GM21381 (cell line): ENCODE measurements at regions not wholly inside any gene's neighbourhood (a gene's known extent, or its start where the extent isn't known, plus 50 kb on each side); places are given as distances from the start of the nearest gene placed in this dataset.

Experiments used
- ATAC-seq: cut with Tn5 transposase; IDR thresholded peaks from one replicate; pipeline ENCODE4 v1.9.1; 2021; ENCODE audit warnings: mild to moderate bottlenecking, moderate library complexity; ENCODE audit not compliant: unreplicated experiment

DNA sequence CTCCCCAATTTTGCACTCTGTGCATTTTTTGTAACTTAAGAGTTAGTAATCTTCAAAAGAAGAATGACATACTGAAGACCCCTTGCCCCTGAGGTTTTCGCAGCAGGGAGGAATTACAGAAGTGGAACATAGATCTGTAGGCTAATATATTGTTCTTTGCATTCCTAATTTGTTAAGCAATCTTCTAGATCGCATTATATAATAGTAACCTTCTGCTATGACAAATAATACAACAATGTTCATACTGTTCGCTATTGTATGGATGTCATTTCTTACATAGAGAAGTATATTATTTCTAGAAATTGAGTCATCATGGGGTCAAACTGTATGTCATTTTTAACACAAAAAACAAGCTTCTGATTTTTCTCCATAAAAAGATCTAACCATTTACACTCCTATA is 95.8 kb upstream of the TGFBR2 start:
- no peak for ATAC-seq

DNA sequence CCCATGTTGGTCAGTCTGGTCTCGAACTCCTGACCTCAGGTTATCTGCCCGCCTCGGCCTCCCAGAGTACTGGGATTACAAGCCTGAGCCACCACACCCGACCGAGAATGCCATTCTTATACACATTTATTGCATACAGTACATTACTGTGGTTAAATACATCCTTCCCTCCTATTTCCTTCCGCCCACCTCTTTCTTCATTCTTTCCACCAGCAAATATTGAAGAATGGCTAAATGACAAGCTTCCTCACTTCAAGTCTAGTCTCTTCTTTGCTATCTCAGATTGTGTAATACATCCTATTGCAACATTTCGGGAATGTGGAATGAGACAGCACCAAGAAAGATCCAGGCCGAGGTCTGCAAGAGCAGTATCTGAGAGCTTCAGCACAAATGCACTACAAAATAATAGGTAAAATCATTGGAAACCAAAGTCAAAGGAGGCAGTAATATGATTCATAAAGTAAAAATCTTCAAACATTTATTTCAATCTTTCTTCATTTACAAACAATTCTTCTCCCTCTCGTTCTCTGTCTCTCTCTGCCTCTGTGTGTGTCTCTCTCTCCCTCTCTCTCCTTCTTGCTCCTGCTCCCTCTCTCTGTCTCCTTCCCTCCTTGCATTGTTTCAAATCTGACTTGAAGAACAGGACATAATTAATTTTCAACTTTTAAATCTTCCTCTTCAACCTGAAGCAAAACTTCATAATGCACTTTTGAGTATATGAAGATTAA is 94.7 kb upstream of the TGFBR2 start:
- ATAC-seq, result no peak

DNA sequence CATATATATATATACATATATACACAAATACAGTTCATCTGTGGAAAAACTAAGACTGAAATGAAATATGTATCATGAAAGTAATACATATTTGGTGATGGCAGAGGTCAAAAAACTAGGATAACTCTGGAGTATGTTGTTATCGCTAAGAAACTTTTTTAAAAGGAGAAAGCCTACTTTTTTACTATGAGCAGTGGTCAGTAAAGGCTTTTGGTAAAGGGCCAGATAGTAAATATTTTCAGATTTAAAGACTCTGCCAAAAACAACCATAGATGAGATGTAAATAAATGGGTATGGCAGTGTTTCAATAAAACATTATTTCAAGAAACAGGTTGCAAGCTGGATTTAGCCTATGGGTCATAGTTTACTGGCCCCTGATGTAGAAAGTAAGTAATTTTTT is 93.8 kb upstream of the TGFBR2 start:
- no peak for ATAC-seq

DNA sequence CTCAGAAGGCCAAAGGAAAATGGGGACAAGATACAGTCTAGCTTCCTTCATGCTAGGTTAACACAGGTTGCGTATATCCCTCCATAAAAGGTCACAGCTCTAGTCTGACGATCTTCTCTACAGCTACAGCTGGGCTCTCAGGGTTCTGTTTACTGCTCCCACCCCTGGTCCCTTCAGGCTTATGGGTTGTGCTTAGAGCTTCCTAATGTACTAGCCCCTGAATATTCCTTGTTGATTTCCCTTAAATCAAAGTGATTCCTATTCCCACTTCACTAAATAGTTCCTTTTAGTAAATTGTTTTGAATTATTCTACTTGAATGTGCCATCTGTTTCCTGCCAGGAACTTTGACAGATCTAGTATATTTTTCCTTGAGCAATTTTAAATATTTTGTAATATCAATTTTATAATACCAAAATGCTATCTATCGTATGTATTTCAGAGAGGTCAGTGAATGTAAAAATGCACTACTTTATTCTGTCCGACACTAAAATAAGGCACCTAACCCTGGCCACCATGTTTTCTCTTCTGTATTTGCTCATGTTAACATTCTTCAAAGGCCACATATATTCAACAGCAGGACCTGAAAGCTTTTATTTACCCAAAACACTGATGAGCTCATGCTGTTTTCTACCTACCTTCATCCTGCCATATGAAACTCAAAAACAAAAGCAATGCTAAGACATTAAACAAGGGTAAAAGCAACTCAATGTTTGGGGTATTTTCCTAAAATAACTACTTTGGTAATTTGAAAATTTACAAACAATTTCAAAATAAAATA is 92.8 kb upstream of the TGFBR2 start:
- ATAC-seq, result no peak

DNA sequence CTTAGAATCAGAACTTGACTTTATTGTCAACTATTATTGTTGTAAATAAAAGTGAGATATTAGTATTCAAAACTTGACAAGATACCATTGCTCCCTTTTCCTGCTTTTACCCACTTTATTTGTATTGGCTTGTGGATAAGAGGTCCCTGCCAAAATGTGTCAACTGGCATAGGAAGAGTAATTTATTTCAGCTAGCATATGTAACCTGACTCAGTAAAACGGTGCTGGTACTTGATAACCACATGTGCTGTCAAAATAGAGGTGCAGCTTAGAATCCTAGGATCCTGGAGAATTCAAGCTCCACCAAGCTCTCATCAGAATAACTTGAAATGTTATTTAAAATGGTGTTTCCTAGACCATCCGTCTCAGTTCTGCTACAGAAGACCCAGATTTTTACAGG is 90.2 kb upstream of the TGFBR2 start:
- ATAC-seq, result no peak

DNA sequence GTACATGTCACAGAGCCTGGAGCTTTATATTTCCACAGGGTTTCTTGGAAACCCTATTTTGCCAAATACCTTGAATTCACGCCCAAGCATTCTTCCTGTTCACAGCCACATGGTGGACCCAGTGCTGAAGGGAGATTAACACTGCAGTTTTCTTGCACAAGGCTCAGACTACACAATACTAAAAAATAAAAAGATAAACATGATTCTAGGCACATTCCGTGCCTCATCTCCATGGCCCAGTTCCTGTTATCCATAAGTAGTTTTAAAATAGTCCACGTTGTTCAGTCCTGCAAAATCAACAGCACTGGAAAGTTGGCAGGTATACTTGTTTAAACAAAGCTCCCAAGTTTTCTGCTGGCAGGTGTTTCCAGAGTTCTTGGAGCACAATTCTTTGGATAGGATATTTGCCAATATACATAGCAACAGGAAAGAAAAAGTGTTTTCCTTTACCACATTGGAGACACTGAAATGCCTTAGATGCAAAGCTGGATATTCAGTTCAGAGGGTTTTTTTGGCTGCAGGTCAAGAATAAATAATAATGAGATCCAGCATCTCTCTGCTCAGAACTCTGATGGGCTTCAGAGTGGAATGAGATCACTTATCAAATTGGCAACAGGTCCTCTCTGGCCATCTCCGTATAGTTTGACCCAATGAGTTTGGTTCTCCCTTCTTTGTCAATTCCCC is 88.1 kb upstream of the TGFBR2 start:
- ATAC-seq, result no peak

DNA sequence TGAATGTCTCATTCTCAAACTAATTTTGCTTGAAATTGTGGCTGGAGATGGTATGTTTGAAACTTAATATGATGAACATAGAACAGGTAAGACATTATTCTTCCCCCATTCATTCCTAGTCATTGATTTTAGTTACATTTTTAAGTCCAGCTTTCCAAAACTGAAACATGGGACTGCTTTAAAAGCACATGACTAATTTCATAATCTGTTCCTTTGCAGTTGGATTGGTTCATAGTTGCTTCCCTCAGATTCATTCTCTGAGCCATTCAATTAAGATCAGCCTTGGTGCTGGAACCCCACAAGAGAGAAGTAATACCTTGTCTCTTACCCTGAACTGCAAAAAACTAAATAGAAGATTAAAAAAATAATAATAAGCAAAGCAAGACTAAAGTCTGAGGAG is 87.5 kb upstream of the TGFBR2 start:
- no peak for ATAC-seq

DNA sequence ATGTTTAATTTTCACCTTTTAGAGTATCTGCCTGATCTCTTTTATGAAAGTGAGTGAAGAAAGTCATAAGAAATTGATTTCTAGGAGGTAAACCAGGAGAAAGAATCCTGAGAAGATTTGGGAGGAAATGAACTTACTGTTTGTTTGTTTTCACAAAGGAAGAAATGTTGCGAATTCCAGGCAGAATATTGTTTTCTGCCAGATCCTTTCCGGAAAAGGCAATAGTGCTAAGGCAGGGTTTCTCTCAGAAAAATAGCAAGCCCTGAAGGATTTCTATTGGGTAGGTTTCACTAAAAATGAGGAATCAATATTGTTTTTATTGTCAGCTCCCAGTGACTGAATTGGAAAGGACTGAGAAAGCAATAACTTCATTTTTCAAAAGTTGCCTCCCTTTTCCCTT is 85.7 kb upstream of the TGFBR2 start:
- no peak for ATAC-seq

DNA sequence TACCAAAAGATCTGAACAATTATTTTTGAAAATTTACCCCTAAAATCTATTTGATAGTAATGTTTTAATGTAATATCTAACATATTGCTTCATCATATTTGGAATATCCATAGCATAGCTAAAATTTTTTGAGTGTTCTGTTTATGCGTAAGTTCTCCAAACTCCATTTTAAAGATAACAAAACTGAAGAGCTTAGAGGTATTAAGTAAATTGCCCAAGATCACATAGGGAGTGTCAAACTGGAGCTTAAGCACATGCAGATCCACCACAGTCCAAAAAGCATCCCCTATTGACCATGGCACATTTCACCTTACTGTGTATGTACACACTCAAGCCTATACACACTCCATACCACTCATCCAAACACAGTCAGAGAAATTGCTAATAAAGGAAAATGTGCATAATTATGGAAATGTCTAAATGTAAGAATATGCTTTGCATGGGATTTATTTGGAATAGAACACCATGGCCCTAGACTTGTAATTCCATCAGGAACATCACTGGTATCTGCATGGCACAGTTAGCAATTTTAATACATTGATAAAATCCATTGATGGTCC is 85.2 kb upstream of the TGFBR2 start:
- no peak for ATAC-seq

DNA sequence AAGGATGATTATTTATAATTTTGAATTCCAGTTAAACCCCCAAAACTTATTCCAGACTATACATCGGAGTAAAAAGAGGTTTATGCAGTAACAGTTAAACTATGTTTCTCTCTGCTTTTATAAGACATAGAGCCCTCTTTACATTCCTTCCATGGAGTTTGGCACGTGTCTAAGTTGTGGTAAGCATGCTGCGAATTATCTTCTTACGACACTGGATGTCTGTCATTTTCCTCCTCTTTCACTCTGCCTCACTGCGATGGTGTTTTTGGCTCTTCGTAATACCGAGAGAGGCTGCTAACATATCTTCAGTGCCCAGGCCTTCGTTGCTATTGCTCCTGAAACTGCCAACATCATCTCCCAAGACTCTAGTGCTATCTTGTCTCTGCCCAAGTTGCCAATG is 83.9 kb upstream of the TGFBR2 start:
- ATAC-seq, result no peak

DNA sequence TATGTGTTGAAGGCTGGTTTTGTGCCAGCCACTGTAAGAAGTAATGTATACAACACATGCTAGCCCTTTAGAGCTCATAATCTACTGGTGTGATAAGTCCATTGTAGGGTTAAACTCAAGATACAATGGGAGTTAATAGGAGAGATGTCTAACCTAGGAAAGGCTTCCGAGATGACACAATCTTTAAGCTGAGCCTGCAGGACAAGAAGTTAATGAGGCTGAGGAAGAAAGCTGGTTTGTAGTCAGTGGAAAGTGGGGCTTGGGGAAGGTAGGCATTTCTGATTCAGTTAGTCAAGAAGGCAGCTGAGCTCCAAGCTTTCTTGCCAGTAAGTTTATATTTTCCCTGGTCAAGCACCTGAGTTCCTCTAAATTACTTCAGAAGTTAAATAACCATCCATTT is 83.0 kb upstream of the TGFBR2 start:
- no peak for ATAC-seq

DNA sequence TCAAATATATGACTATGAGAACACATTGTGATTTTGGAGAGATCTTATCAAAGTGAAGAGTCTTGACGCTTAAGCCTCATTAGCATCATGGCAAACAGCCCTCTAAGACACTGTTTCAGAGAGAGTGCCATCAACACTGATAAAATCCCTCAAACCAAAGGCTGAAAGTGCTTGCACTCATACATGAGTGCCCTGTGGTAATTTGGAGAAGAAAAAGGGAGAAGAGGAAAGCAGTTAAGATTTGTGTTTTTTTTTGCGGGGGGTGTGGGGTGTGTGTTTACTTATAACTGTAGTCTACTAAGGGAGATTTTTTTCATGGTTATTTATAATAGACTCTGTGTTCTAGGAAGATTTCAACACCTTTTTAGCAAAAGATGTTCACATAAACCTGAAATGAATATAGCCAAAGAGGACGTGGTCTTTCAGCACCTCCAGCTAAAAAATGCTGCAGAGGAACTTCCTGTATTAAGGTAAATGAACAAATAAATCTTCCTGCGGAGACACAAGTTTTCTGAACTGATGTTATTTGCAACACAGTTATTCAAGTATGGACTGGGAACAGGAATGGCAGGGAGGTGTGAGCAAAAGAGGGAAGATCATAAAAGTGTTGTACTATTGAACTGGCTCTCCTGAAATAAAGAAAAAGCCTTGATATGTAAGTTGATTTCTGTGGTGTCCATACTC is 81.9 kb upstream of the TGFBR2 start:
- ATAC-seq, result no peak

DNA sequence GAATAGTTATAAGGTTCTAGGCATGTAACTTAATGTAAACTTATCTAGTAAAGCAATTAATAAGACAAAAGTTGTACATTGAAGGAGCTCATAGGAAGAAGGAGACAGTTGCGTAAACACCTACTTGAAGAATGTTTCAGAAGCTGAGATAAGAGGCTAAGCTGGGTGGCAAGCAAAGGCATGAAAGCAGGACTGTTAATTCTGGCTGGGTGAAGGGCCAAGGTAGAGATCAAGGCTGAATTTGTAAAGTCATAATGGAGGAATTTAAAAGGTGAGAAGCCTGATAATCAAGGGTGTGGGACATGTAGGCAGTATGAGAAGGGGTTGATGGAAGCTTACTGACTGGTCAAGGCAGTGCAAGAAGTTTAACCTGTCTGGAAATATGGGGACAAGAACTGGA is 80.4 kb upstream of the TGFBR2 start:
- ATAC-seq, result no peak

DNA sequence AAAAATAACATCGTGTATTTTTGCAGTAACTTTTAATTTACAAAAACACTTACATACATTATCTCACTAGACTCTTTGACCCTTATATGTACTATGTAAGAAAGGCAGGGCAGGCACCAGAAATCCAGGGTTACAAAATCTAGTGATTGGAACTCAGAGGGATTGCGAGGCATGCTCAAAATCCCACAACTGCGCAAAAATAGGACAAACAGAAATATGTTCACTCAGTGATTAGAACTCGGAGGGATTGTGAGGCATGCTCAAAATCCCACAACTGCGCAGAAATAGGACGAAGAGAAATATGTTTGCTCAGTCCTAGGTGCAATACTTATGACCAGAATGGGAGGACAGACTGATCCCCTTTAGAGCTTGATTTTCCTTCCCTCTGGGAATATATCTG is 79.2 kb upstream of the TGFBR2 start:
- ATAC-seq, result no peak

DNA sequence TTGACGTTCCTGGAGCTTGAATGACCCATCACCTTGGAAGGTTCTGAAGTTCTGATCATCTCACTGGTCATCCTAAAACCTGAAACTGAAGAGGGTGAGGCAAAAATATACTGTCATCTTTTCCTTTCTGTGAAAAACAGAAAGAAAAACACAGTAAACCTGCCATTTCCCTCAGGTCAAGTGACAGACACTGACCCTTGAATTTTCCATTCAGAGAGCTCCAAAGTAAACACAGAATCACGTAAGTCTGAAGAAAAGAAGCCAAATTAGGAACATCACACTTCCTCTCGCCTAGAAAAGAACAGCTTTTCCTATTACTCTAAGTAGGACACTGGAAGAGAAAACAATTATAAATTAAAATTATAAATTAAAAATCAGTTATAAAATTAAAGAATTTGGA is 78.7 kb upstream of the TGFBR2 start:
- ATAC-seq, result no peak

DNA sequence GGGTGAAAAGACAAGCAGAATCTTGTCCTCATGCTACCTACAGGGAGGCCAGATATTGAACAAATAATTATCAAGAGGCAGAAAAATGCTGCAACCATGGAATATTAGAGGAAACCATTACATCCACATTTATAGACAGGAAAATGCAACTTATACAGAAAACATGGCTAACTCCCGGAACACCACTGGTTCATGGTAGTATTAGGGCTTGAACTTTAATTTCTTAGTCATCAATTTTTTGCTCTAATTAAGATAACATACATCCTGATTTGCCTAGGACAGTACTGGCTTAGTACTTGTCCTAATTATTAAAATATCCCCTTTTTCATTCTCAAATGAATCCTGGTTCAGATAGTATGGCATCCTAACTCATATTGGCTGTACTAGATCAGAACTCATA is 76.3 kb upstream of the TGFBR2 start:
- no peak for ATAC-seq

DNA sequence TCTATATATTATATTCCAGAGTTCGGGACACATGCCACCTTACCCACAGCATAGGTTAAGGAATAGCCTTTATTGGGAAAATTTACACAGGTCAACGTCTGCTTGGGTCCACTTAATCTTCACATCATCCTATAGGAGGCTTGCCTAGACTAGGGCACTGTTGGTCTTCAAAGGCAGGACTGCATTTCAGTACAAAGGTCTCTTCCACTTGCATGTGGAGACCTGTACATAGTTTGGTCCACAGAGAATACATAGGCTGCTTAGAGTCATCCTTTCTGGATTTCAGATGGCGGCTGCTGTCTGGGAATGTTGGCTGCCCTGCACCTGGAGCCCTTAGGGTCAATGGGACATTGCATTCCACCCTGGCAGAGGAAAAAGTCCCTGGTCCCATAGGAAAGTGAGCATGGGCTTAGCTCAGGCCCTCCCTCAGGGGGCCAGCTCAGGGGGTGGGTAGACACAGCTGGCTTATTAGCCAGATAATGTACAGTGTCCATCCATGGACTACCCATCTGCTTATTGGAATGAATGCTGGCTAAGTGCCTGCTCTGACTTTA is 75.3 kb upstream of the TGFBR2 start:
- no peak for ATAC-seq

DNA sequence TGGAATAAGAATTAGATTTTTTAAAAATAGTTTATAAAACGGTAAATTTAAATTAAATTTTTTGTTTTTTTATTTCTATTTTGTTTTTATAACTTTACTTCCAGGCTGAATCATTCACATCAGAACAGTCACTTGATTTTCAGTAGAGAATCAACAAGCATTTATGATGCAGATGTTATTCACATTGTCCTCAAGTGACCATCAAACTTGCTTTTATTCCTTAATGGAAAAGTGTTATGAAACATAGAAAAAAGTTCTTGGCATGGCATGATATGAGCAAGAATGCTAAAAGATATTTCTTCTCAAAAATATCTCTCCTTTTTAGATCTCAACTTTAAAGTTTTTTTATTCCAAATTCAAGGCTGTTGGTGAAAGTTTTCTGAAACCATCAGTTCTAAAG is 70.9 kb upstream of the TGFBR2 start:
- no peak for ATAC-seq

DNA sequence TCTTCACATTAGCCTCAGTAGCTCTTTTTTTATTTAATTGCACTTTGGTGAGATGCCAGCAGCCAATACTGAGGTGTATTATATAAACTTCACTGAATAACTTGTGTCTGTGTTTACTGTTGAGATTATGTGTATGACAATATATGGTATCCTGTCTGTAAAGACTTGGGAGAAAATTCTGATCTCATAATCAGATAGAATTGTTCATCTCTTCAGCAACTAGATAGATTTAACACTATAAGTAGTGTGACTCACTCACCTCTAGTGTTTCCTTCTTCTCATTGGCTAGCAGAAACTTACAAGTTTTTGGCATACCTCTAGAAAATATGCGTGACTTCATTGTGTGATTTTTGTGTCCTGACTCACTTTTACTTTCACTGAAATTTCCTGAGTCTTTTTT is 67.6 kb upstream of the TGFBR2 start:
- ATAC-seq, result no peak

DNA sequence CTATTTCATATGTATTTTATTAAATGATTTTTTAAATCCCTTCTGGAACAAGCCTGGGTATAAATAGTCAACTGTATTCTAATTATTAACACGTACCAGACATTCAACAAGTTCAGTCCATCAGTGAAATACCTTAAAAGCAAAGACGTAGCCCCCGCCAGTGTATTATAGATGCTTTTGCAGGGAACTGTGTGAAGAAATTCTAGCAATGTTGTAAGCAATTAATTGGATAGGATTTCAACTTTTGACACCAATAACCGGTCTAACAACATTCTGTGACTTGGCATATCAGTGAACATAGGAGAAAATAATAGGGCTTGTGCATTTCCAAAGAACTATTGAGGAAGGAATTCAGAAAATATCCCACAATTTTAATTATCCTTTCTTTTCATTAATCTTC is 67.2 kb upstream of the TGFBR2 start:
- no peak for ATAC-seq

DNA sequence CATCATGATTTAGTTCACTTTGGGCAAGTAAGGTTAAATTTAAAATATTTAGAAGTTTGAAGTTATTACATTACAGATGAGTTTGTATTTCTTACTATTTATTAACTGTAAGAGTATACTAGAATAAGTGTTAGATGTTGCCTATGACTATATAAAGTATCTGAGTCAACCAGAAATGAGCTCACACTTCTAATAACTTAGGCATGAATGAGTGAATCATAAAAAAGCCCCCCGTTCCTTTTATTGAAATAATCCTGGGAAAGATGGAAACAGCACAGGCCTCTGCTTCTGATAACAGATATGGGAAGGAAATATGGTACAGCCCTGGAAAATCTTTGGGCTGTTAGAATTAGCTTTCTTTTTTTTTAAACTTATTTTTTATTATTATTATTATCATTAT is 66.6 kb upstream of the TGFBR2 start:
- ATAC-seq, result no peak
